ENCODE measurements at regions not wholly inside any gene's neighbourhood (a gene's known extent, or its start where the extent isn't known, plus 50 kb on each side); places are given as distances from the start of the nearest gene placed in this dataset.

DNA sequence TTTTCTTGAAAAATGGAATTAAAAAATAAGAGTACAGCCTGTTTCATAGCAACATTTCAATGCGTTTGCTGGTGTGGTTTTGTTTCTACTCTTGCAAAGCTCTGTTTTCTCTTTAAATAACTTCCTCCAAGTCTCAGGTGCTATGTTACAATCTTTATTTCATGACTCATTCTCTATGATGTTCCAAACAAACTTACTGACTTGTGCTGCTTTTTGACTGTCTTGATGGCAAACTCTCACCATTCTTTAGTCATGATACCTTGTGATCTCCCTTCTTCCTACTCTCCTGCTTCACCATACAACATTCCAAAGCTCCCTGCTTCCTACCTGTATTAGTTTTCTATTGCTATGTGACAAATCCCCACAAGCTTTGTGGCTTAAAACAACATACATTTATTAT is 166.1 kb downstream of the C11orf91 start:
- DNase-seq, result no peak
- H3K4me1 ChIP-seq (ENCODE audit: control insufficient read depth in 2 of 3, insufficient read depth in 2 of 3, low read depth in 1 of 3, low read length in 3 of 3), result no peaks in the 10 kb centered on the region
- intact Hi-C loops (cut with DNase I), result no loop called here
- TF ChIP-seq, protein P1, sequence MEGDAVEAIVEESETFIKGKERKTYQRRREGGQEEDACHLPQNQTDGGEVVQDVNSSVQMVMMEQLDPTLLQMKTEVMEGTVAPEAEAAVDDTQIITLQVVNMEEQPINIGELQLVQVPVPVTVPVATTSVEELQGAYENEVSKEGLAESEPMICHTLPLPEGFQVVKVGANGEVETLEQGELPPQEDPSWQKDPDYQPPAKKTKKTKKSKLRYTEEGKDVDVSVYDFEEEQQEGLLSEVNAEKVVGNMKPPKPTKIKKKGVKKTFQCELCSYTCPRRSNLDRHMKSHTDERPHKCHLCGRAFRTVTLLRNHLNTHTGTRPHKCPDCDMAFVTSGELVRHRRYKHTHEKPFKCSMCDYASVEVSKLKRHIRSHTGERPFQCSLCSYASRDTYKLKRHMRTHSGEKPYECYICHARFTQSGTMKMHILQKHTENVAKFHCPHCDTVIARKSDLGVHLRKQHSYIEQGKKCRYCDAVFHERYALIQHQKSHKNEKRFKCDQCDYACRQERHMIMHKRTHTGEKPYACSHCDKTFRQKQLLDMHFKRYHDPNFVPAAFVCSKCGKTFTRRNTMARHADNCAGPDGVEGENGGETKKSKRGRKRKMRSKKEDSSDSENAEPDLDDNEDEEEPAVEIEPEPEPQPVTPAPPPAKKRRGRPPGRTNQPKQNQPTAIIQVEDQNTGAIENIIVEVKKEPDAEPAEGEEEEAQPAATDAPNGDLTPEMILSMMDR (IDR thresholded peaks at IDR 0.05; ENCODE audit: borderline replicate concordance, extremely low read depth, insufficient read depth), result no peak
- H3K27me3 ChIP-seq (ENCODE audit: control insufficient read depth, insufficient read depth, low read length), result no peaks in the 10 kb centered on the region
- no peak overlapping the region for H3K27ac ChIP-seq (ENCODE audit: low read depth in 2 of 2, low read length in 2 of 2)
- peaks cover 0 to 7% (median 0%) of the 10 kb centered on the region in 3 donors for H3K9me3 ChIP-seq (ENCODE audit: control insufficient read depth in 2 of 3, insufficient read depth in 1 of 3, low read length in 3 of 3)
- H3K4me3 ChIP-seq (ENCODE audit: low read length in 3 of 3), result no peak overlapping the region
- H3K9ac ChIP-seq (ENCODE audit: low read length in 3 of 3), result no peak overlapping the region
- no peaks in the 10 kb centered on the region for H3K36me3 ChIP-seq (ENCODE audit: control insufficient read depth in 2 of 3, insufficient read depth in 3 of 3, low read length in 3 of 3)
- FAIRE-seq, result no peak

DNA sequence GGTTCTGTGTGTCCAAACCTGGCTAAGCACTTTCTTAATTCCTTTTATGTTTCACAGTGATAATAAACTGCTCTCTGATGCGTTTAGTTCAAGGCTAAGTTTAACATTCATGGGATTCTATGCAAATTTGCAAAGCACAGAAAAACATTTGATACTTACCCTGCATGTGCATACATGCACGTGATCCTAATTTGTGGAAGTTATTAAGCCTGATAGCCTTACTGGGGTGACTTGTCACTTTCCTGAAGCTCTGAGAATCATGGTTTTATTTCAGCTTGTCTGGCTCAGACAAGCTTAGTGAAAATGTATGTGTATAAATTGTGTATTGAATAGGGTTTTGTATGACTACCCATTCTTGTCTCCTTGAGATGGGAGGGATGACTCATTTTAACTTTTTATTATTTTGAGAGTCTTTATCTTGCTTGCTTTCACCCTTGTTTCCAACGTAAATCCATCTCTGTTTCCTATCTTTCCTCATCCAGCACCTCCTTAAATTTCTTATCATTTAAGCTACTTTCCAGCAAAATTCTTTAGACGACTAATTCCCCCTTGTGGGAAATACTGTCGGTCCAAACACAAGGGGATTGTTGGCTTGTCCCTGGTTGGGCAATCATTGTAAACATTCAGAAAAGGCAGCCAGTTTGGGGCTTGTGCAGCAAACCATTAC is 167.1 kb downstream of the C11orf91 start:
- no peak overlapping the region for H3K4me3 ChIP-seq (ENCODE audit: low read length in 3 of 3)
- H3K4me1 ChIP-seq (ENCODE audit: control insufficient read depth in 2 of 3, insufficient read depth in 2 of 3, low read depth in 1 of 3, low read length in 3 of 3), result no peaks in the 10 kb centered on the region
- DNase-seq (no peak), FAIRE-seq (no peak)
- intact Hi-C loops (cut with DNase I), result no loop called here
- H3K9ac ChIP-seq (ENCODE audit: low read length in 3 of 3), result no peak overlapping the region
- H3K27me3 ChIP-seq (ENCODE audit: control insufficient read depth, insufficient read depth, low read length), result no peaks in the 10 kb centered on the region
- no peaks in the 10 kb centered on the region for H3K36me3 ChIP-seq (ENCODE audit: control insufficient read depth in 2 of 3, insufficient read depth in 3 of 3, low read length in 3 of 3)
- H3K9me3 ChIP-seq (ENCODE audit: control insufficient read depth in 2 of 3, insufficient read depth in 1 of 3, low read length in 3 of 3), result peaks cover 0 to 7% (median 0%) of the 10 kb centered on the region in 3 donors
- TF ChIP-seq, protein P1 (IDR thresholded peaks at IDR 0.05; ENCODE audit: borderline replicate concordance, extremely low read depth, insufficient read depth), result no peak
- H3K27ac ChIP-seq (ENCODE audit: low read depth in 2 of 2, low read length in 2 of 2), result no peak overlapping the region

DNA sequence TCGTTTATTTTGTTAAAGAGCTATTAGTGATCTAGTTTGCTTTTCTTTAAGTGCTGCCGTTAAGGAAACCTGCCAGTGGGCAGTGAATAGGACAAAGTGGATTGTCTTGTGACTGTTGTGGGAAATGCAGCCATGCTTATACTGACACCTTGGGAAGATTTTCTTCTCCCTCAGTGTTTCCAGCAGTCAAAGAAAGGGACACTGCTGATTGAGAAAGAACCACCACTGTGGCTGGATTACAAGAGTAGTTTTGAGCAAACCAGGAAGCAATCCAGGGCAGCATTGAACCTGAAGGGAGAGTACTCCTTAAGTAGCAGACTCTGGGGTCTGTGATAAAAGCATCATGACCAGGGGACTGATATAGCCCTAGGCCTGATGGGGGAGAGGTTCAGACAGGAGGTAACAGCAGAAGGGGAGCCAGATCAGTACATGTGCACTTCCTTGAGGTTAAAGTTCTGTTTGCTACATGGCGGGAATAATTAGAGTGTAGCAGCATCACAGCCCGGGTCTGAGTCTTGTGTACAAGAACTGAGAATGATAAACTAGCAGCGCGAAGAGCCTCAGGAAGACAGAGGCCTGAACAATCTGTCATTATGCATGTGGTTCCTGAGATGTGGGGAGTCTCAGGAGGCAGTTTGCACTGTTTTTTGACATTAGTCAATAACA is 167.8 kb downstream of the C11orf91 start:
- Histone ChIP-seq H3K36me3 (ENCODE audit: control insufficient read depth in 2 of 3, insufficient read depth in 3 of 3, low read length in 3 of 3) (no peaks in the 10 kb centered on the region), H3K9ac (ENCODE audit: low read length in 3 of 3) (no peak overlapping the region), H3K9me3 (ENCODE audit: control insufficient read depth in 2 of 3, insufficient read depth in 1 of 3, low read length in 3 of 3) (peaks cover 0 to 7% (median 0%) of the 10 kb centered on the region in 3 donors), H3K27ac (ENCODE audit: low read depth in 2 of 2, low read length in 2 of 2) (no peak overlapping the region), H3K27me3 (ENCODE audit: control insufficient read depth, insufficient read depth, low read length) (no peaks in the 10 kb centered on the region), H3K4me1 (ENCODE audit: control insufficient read depth in 2 of 3, insufficient read depth in 2 of 3, low read depth in 1 of 3, low read length in 3 of 3) (no peaks in the 10 kb centered on the region), H3K4me3 (ENCODE audit: low read length in 3 of 3) (no peak overlapping the region)
- intact Hi-C loops (cut with DNase I), result no loop called here
- TF ChIP-seq, protein P1 (IDR thresholded peaks at IDR 0.05; ENCODE audit: borderline replicate concordance, extremely low read depth, insufficient read depth), result no peak
- FAIRE-seq, result no peak
- no peak for DNase-seq
